Thyroid gland (tissue), 4 donors: ENCODE measurements at regions not wholly inside any gene's neighbourhood (a gene's known extent, or its start where the extent isn't known, plus 50 kb on each side); places are given as distances from the start of the nearest gene placed in this dataset.

Source experiments
- CTCF ChIP-seq, 6 experiments: fragments of 200-600 bp in 3 of 6; fragments of 450-650 bp in 3 of 6; sonication (generic) in 3 of 6; IDR thresholded peaks; one replicate each; pipeline ENCODE4 v1.5.1; 2016 to 2019; ENCODE audit warnings: antibody characterized with exemption in 6 of 6, mild to moderate bottlenecking in 2 of 6, inconsistent platforms in 1 of 6, moderate library complexity in 1 of 6
- POLR2A ChIP-seq, 2 donors: fragments of 450-650 bp; IDR thresholded peaks; one replicate each; pipeline ENCODE4 v1.6.1; 2017; ENCODE audit warnings: antibody characterized with exemption in 2 of 2, mild to moderate bottlenecking in 2 of 2, moderate library complexity in 1 of 2

GRCh38 chr1:224856973-224857372 is 72.5 kb upstream of the DNAH14 start:
- TF ChIP-seq CTCF (IDR thresholded peaks at IDR 0.05) (no peak), POLR2A (IDR thresholded peaks at IDR 0.05) (no peak)
